ENCODE measurements at regions not wholly inside any gene's neighbourhood (a gene's known extent, or its start where the extent isn't known, plus 50 kb on each side); places are given as distances from the start of the nearest gene placed in this dataset.

- ChIA-PET POLR2A (no interaction called here), CTCF (interaction anchor here (0.5 kb wide), 1 partner anchor 422 kb away, joined by 3 read pairs; no protein-coding TSS in a partner anchor)
- Mint-ChIP-seq H3K27me3 (peaks cover 24% of the 10 kb centered on the region), H3K4me1 (ENCODE audit: low read depth) (no peaks in the 10 kb centered on the region), H3K36me3 (ENCODE audit: low read depth) (no peaks in the 10 kb centered on the region), H3K27ac (no peak overlapping the region), H3K9me3 (no peaks in the 10 kb centered on the region), H3K4me3 (no peak overlapping the region)
- no peaks in the 10 kb centered on the region for H3K36me3 ChIP-seq (ENCODE audit: insufficient read depth, low read length)
- H3K27me3 ChIP-seq (ENCODE audit: control insufficient read depth in 1 of 2, insufficient read depth in 2 of 2, low read length in 2 of 2), result peaks cover 0 to 3% of the 10 kb centered on the region in 2 experiments
- no peaks in the 10 kb centered on the region for H3K9me3 ChIP-seq (ENCODE audit: control insufficient read depth in 1 of 2, insufficient read depth in 1 of 2, low read length in 2 of 2)
- H3K4me1 ChIP-seq (ENCODE audit: insufficient read depth, low read length), result no peaks in the 10 kb centered on the region
- no peak for ATAC-seq (ENCODE audit: poor library complexity)
- no peak overlapping the region for H3K27ac ChIP-seq (ENCODE audit: low read depth in 1 of 2, low read length in 2 of 2)
- TF ChIP-seq CTCF (IDR thresholded peaks at IDR 0.05), result no peak
- intact Hi-C loops (cut with DNase I, micrococcal nuclease), result no loop called here
- no peak for DNase-seq
- H3K4me3 ChIP-seq (ENCODE audit: low read length), result no peak overlapping the region
Measured at GRCh38 chr2:226267516-226268289, 531.9 kb downstream of the IRS1 start.

- CTCF ChIA-PET, result no interaction called here
- ATAC-seq (ENCODE audit: poor library complexity) (no peak), DNase-seq (no peak)
- H3K4me1 ChIP-seq (ENCODE audit: insufficient read depth, low read length), result no peaks in the 10 kb centered on the region
- Mint-ChIP-seq H3K27ac (no peak overlapping the region), H3K36me3 (ENCODE audit: low read depth) (no peaks in the 10 kb centered on the region), H3K4me1 (ENCODE audit: low read depth) (no peaks in the 10 kb centered on the region), H3K27me3 (no peaks in the 10 kb centered on the region), H3K9me3 (no peaks in the 10 kb centered on the region), H3K4me3 (no peak overlapping the region)
- no peaks in the 10 kb centered on the region for H3K36me3 ChIP-seq (ENCODE audit: insufficient read depth, low read length)
- H3K4me3 ChIP-seq (ENCODE audit: low read length), result no peak overlapping the region
- POLR2A ChIA-PET, result no interaction called here
- no peak overlapping the region for H3K27ac ChIP-seq (ENCODE audit: low read depth in 1 of 2, low read length in 2 of 2)
- intact Hi-C loops (cut with DNase I, micrococcal nuclease), result no loop called here
- H3K27me3 ChIP-seq (ENCODE audit: control insufficient read depth in 1 of 2, insufficient read depth in 2 of 2, low read length in 2 of 2), result no peaks in the 10 kb centered on the region
- no peak for TF ChIP-seq CTCF (IDR thresholded peaks at IDR 0.05)
- no peaks in the 10 kb centered on the region for H3K9me3 ChIP-seq (ENCODE audit: control insufficient read depth in 1 of 2, insufficient read depth in 1 of 2, low read length in 2 of 2)
Measured at GRCh38 chr2:226256709-226257376, 542.8 kb downstream of the IRS1 start.

- POLR2A ChIA-PET, result no interaction called here
Measured at GRCh38 chr2:226256237-226256636, 543.4 kb downstream of the IRS1 start.

More at GRCh38 chr2:226256237-226256636, 543.4 kb downstream of the IRS1 start:
- Histone ChIP-seq H3K36me3 (ENCODE audit: insufficient read depth, low read length) (no peaks in the 10 kb centered on the region), H3K4me1 (ENCODE audit: insufficient read depth, low read length) (no peaks in the 10 kb centered on the region), H3K27me3 (ENCODE audit: control insufficient read depth in 1 of 2, insufficient read depth in 2 of 2, low read length in 2 of 2) (no peaks in the 10 kb centered on the region), H3K27ac (ENCODE audit: low read depth in 1 of 2, low read length in 2 of 2) (no peak overlapping the region), H3K4me3 (ENCODE audit: low read length) (no peak overlapping the region), H3K9me3 (ENCODE audit: control insufficient read depth in 1 of 2, insufficient read depth in 1 of 2, low read length in 2 of 2) (no peaks in the 10 kb centered on the region)
- DNase-seq (no peak), ATAC-seq (ENCODE audit: poor library complexity) (no peak)
- no peak for TF ChIP-seq CTCF (IDR thresholded peaks at IDR 0.05)
- CTCF ChIA-PET, result no interaction called here
- intact Hi-C loops (cut with DNase I, micrococcal nuclease), result no loop called here
- Mint-ChIP-seq H3K36me3 (ENCODE audit: low read depth) (no peaks in the 10 kb centered on the region), H3K4me1 (ENCODE audit: low read depth) (no peaks in the 10 kb centered on the region), H3K27me3 (no peaks in the 10 kb centered on the region), H3K4me3 (no peak overlapping the region), H3K27ac (no peak overlapping the region), H3K9me3 (no peaks in the 10 kb centered on the region)
